ENCODE measurements at regions not wholly inside any gene's neighbourhood (a gene's known extent, or its start where the extent isn't known, plus 50 kb on each side); places are given as distances from the start of the nearest gene placed in this dataset.

DNA sequence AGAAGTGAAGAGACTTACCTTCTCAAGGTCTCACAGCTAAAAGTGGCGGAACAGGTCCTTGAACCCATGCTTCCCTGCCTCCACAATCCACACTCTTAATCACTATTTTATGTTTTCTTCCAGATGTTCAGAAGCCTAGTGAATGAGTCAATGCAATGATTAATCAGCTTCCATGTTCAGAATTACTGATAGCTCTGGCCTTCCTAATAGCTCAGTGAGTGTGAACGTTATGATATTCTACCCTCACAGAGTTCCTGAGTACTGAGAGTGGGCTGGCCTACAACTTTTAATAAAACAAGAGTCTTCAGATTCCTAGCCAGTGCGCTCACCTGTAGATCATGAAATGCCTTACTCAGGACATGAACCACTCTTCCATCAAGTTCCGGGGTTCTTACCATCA is 443.0 kb upstream of the ADAMTS9 start:
- TF ChIP-seq, protein P1, sequence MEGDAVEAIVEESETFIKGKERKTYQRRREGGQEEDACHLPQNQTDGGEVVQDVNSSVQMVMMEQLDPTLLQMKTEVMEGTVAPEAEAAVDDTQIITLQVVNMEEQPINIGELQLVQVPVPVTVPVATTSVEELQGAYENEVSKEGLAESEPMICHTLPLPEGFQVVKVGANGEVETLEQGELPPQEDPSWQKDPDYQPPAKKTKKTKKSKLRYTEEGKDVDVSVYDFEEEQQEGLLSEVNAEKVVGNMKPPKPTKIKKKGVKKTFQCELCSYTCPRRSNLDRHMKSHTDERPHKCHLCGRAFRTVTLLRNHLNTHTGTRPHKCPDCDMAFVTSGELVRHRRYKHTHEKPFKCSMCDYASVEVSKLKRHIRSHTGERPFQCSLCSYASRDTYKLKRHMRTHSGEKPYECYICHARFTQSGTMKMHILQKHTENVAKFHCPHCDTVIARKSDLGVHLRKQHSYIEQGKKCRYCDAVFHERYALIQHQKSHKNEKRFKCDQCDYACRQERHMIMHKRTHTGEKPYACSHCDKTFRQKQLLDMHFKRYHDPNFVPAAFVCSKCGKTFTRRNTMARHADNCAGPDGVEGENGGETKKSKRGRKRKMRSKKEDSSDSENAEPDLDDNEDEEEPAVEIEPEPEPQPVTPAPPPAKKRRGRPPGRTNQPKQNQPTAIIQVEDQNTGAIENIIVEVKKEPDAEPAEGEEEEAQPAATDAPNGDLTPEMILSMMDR (conservative IDR thresholded peaks at IDR 0.05 in 1 of 2, IDR thresholded peaks at IDR 0.05 in 1 of 2; ENCODE audit: extremely low read depth in 1 of 2, insufficient read depth in 1 of 2, low read depth in 1 of 2, low read length in 2 of 2), result no peak
- no peak for TF ChIP-seq EZH2 (IDR thresholded peaks at IDR 0.05; ENCODE audit: borderline replicate concordance, low read length)
